IMR-90 (cell line): ENCODE measurements at regions not wholly inside any gene's neighbourhood (a gene's known extent, or its start where the extent isn't known, plus 50 kb on each side); places are given as distances from the start of the nearest gene placed in this dataset.

Source experiments
- ATAC-seq: fragments of 200-7000 bp; cut with Tn5 transposase; 2 replicates; pipeline ENCODE4 v1.9.1; 2020; ENCODE audit warnings: low read depth, mild to moderate bottlenecking, moderate library complexity
- BruUV-seq: library from RNA; stranded (reverse); fragments of 400-500 nt; replicated peaks from 2 replicates; lab custom pipeline; 2021; lab: Mats Ljungman, UMichigan
- CTCF ChIA-PET: fragments of 300-600 bp; formaldehyde crosslinking; extraction: SDS; loops from one replicate; lab custom pipeline; 2021; ENCODE audit warnings: antibody characterized with exemption; lab: Yijun Ruan, JAX
- POLR2A ChIA-PET: fragments of 300-600 bp; sonication (Branson Sonifier 250); formaldehyde crosslinking; loops from one replicate; lab custom pipeline; 2022; ENCODE audit warnings: antibody characterized with exemption; ENCODE audit not compliant: unreplicated experiment; lab: Charles Lee
- DNase-seq: peaks from one replicate; pipeline ENCODE4 v3.0.0; 2013
- H2AFZ ChIP-seq: replicated peaks from 2 replicates; pipeline ENCODE3; 2013; ENCODE audit warnings: low read length, mild to moderate bottlenecking; ENCODE audit not compliant: poor library complexity
- H2AK5ac ChIP-seq: 2 replicates; pipeline ENCODE4 v1.6.1; 2013; ENCODE audit warnings: low read depth, low read length, inconsistent platforms
- H2AK9ac ChIP-seq: replicated peaks from 2 replicates; pipeline ENCODE3; 2013; ENCODE audit warnings: mild to moderate bottlenecking, low read depth, low read length, moderate library complexity; ENCODE audit not compliant: poor library complexity
- H2BK120ac ChIP-seq: 2 replicates; pipeline ENCODE4 v1.6.1; 2013; ENCODE audit warnings: low read depth, low read length, inconsistent platforms
- H2BK15ac ChIP-seq: 3 replicates; pipeline ENCODE4 v1.6.1; 2013; ENCODE audit warnings: low read depth, low read length, inconsistent platforms
- H2BK20ac ChIP-seq: 2 replicates; pipeline ENCODE4 v1.6.1; 2013; ENCODE audit warnings: low read depth, mild to moderate bottlenecking, inconsistent platforms, low read length, moderate library complexity
- H2BK5ac ChIP-seq: 2 replicates; pipeline ENCODE4 v1.6.1; 2013; ENCODE audit warnings: mild to moderate bottlenecking, low read depth, low read length, inconsistent platforms; ENCODE audit not compliant: poor library complexity, severe bottlenecking
- H3K14ac ChIP-seq: replicated peaks from 2 replicates; pipeline ENCODE4 v1.6.1; 2013; ENCODE audit warnings: low read depth, low read length, inconsistent platforms
- H3K18ac ChIP-seq: 2 replicates; pipeline ENCODE4 v1.6.1; 2013; ENCODE audit warnings: low read depth, low read length, control low read depth
- H3K23ac ChIP-seq: 2 replicates; pipeline ENCODE4 v1.6.1; 2013; ENCODE audit warnings: low read depth, low read length, inconsistent platforms
- H3K27ac ChIP-seq: 2 replicates; pipeline ENCODE4 v1.5.1; 2013; ENCODE audit warnings: mild to moderate bottlenecking, control low read depth, low read length; ENCODE audit not compliant: insufficient read depth
- H3K27me3 ChIP-seq: 2 replicates; pipeline ENCODE4 v1.6.1; 2013; ENCODE audit warnings: low read length; ENCODE audit not compliant: control insufficient read depth, insufficient read depth
- H3K36me3 ChIP-seq: 2 replicates; pipeline ENCODE4 v1.6.1; 2013; ENCODE audit warnings: low read length, mixed read lengths; ENCODE audit not compliant: control insufficient read depth, insufficient read depth
- H3K4ac ChIP-seq: 2 replicates; pipeline ENCODE4 v1.6.1; 2013; ENCODE audit warnings: low read depth, low read length, inconsistent platforms
- H3K4me1 ChIP-seq: 2 replicates; pipeline ENCODE4 v1.6.1; 2013; ENCODE audit warnings: low read length, mixed read lengths; ENCODE audit not compliant: control insufficient read depth, insufficient read depth
- H3K4me2 ChIP-seq: 2 replicates; pipeline ENCODE4 v1.6.1; 2013; ENCODE audit warnings: low read depth, mild to moderate bottlenecking, control low read depth, low read length, moderate library complexity
- H3K4me3 ChIP-seq: 2 replicates; pipeline ENCODE4 v1.5.1; 2013; ENCODE audit warnings: low read depth, mild to moderate bottlenecking, control low read depth, low read length, moderate library complexity; ENCODE audit not compliant: insufficient read depth
- H3K56ac ChIP-seq: 2 replicates; pipeline ENCODE4 v1.6.1; 2013; ENCODE audit warnings: low read length, inconsistent platforms; ENCODE audit not compliant: insufficient read depth; ENCODE audit errors: extremely low read depth
- H3K79me1 ChIP-seq, 2 experiments: 2 replicates each; pipeline ENCODE4 v1.6.1; 2013; ENCODE audit warnings: low read length in 2 of 2, inconsistent platforms in 1 of 2, low read depth in 1 of 2
- H3K9ac ChIP-seq: 2 replicates; pipeline ENCODE4 v1.6.1; 2013; ENCODE audit warnings: low read depth, low read length, control low read depth
- H3K9me1 ChIP-seq: 2 replicates; pipeline ENCODE4 v1.6.1; 2013; ENCODE audit warnings: low read length, inconsistent platforms; ENCODE audit not compliant: insufficient read depth
- H3K9me3 ChIP-seq: 2 replicates; pipeline ENCODE4 v1.6.1; 2013; ENCODE audit warnings: low read length; ENCODE audit not compliant: control insufficient read depth, insufficient read depth
- H4K20me1 ChIP-seq: 2 replicates; pipeline ENCODE4 v1.6.1; 2013; ENCODE audit warnings: low read length, inconsistent platforms; ENCODE audit not compliant: insufficient read depth
- H4K5ac ChIP-seq: 2 replicates; pipeline ENCODE4 v1.6.1; 2013; ENCODE audit warnings: mild to moderate bottlenecking, low read depth, low read length, control low read depth
- H4K8ac ChIP-seq, 2 experiments: 2 replicates each; pipeline ENCODE4 v1.6.1; 2013; ENCODE audit warnings: low read depth in 2 of 2, low read length in 2 of 2, control low read depth in 1 of 2, inconsistent platforms in 1 of 2
- H4K91ac ChIP-seq: 2 replicates; pipeline ENCODE4 v1.6.1; 2013; ENCODE audit warnings: low read depth, low read length, inconsistent platforms; ENCODE audit not compliant: insufficient read depth
- MAZ ChIP-seq: IDR thresholded peaks from 2 replicates; pipeline ENCODE4 v1.6.1; 2012; ENCODE audit warnings: low read depth, mild to moderate bottlenecking, low read length, improper control_type of control experiment, moderate library complexity, borderline replicate concordance
- RAD21 ChIP-seq: IDR thresholded peaks from 2 replicates; pipeline ENCODE4 v1.6.1; 2012; ENCODE audit warnings: low read length, improper control_type of control experiment
- RCOR1 ChIP-seq: IDR thresholded peaks from 2 replicates; pipeline ENCODE4 v1.6.1; 2012; ENCODE audit warnings: mild to moderate bottlenecking, low read length, improper control_type of control experiment; ENCODE audit not compliant: insufficient replicate concordance
- whole genome bisulfite sequencing, 2 experiments: methylation state at CpG; one replicate each; pipeline versions ENCODE4 v1.1.5 to v1.1.7; 2013; ENCODE audit warnings: missing lambda C conversion rate in 2 of 2; ENCODE audit not compliant: insufficient read length in 1 of 2; ENCODE audit errors: extremely low coverage in 2 of 2; 5-methylcytosine and 5-hydroxymethylcytosine counted together
- dilution Hi-C: fragments of 300-500 bp; cut with HindIII; formaldehyde crosslinking; loops from one replicate; pipeline ENCODE4 v1.14.3; 2018; ENCODE audit warnings: low sequenced_read_pairs; ENCODE audit not compliant: unreplicated experiment
- in situ Hi-C: fragments of 300-500 bp; cut with MboI; formaldehyde crosslinking; loops from 3 replicates; pipeline ENCODE4 v1.14.3; 2019; ENCODE audit warnings: low sequenced_read_pairs, inconsistent platforms, mixed read lengths
- intact Hi-C: fragments of 100-400 bp; cut with micrococcal nuclease; formaldehyde crosslinking; loops from 2 replicates; pipeline ENCODE4 v1.10.0; 2022
- TF ChIP-seq, protein P1 (sequence below): conservative IDR thresholded peaks from 2 replicates; pipeline ENCODE4 v1.5.1; 2012; ENCODE audit warnings: mild to moderate bottlenecking, low read depth, low read length, improper control_type of control experiment

DNA sequence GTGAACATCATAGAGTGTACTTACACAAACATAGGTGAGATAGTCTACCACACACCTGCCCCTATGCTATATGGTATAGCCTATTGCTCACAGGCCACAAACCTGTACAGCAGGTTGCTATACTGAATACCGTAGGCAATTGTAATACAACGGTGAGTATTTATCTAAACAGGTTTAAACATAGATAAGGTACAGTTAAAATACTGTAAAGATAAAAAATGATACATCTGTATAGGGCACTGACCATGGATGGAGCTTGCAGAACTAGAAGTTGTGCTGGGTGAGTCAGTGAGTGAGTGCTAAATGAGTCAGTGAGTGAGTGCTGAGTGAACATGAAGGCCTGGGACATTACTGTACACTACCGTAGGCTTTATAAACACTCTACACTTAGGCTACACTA is 267.0 kb upstream of the HS6ST1 start (continued):
- TF ChIP-seq, protein P1, sequence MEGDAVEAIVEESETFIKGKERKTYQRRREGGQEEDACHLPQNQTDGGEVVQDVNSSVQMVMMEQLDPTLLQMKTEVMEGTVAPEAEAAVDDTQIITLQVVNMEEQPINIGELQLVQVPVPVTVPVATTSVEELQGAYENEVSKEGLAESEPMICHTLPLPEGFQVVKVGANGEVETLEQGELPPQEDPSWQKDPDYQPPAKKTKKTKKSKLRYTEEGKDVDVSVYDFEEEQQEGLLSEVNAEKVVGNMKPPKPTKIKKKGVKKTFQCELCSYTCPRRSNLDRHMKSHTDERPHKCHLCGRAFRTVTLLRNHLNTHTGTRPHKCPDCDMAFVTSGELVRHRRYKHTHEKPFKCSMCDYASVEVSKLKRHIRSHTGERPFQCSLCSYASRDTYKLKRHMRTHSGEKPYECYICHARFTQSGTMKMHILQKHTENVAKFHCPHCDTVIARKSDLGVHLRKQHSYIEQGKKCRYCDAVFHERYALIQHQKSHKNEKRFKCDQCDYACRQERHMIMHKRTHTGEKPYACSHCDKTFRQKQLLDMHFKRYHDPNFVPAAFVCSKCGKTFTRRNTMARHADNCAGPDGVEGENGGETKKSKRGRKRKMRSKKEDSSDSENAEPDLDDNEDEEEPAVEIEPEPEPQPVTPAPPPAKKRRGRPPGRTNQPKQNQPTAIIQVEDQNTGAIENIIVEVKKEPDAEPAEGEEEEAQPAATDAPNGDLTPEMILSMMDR, result no peak
- no peak for TF ChIP-seq RCOR1

DNA sequence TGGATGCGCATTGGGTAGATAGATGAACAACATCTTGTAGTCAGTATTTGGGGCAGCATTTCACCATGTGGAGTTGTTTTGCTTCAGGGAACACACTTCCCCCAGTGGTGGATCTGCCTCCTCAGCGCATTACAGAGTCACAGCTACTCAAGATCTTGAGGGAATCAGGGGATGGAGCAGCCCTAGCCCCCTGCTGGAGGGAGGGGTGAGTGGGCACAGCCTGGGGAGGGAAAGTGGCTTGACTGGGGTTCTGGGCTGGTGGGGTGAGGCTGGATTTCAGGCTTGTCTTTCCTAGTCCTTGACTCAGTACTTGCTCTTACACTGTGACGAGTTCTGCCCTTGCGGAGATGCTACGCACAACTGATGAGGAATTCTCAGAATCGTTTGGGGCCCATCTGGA is 271.0 kb upstream of the HS6ST1 start:
- H3K9me1 ChIP-seq, result no peaks in the 10 kb centered on the region
- dilution Hi-C loops, result no loop called here
- no peak overlapping the region for H4K5ac ChIP-seq
- no peak overlapping the region for H3K18ac ChIP-seq
- no peak overlapping the region for H3K9ac ChIP-seq
- H3K23ac ChIP-seq, result no peak overlapping the region
- no peaks in the 10 kb centered on the region for H3K79me1 ChIP-seq
- H3K9me3 ChIP-seq, result peaks cover under 1% of the 10 kb centered on the region; the same call in 1 of the 2 replicates
- H2AFZ ChIP-seq, result no peak overlapping the region
- BruUV-seq, result no TSS peak
- H2BK20ac ChIP-seq, result no peak overlapping the region
- H2BK120ac ChIP-seq, result no peak overlapping the region
- H3K27ac ChIP-seq, result no peak overlapping the region
- no peak overlapping the region for H2BK5ac ChIP-seq
- ATAC-seq, result no peak
- H4K91ac ChIP-seq, result no peak overlapping the region
- H3K4me1 ChIP-seq, result peaks cover 3% of the 10 kb centered on the region; the same call in 1 of the 2 replicates
- no peaks in the 10 kb centered on the region; the same call in 1 of the 2 replicates for H3K27me3 ChIP-seq
- in situ Hi-C loops, result no loop called here
- ChIA-PET CTCF (no interaction called here), POLR2A (no interaction called here)
- no peak overlapping the region for H4K8ac ChIP-seq
- no peaks in the 10 kb centered on the region for H3K36me3 ChIP-seq
- TF ChIP-seq MAZ (no peak), RAD21 (no peak)
- no peak overlapping the region for H2BK15ac ChIP-seq
- no peak overlapping the region for H3K4me3 ChIP-seq
- no peaks in the 10 kb centered on the region for H4K20me1 ChIP-seq
- no peak overlapping the region for H3K4ac ChIP-seq
- intact Hi-C loops, result no loop called here
- no peak overlapping the region for H2AK9ac ChIP-seq
- no peak for DNase-seq
- H3K4me2 ChIP-seq, result no peak overlapping the region
- WGBS, 2 experiments, result 100% methylated on average over 3 of the region's 6 CpGs; no CpG with 5 or more reads in 1 of the 2 experiments
- H3K56ac ChIP-seq, result no peak overlapping the region
- H2AK5ac ChIP-seq, result no peak overlapping the region
- no peak overlapping the region for H3K14ac ChIP-seq
